GM12864 (cell line): ENCODE measurements at regions not wholly inside any gene's neighbourhood (a gene's known extent, or its start where the extent isn't known, plus 50 kb on each side); places are given as distances from the start of the nearest gene placed in this dataset.

Experiments used
- DNase-seq: peaks from one replicate; pipeline ENCODE4 v3.0.0-alpha.2; 2011; ENCODE audit warnings: low read depth
- H3K4me3 ChIP-seq: 2 replicates; pipeline ENCODE4 v1.5.1; 2011; ENCODE audit warnings: mild to moderate bottlenecking, low read depth, low read length, control low read depth
- TF ChIP-seq, protein P1 (sequence below): IDR thresholded peaks from 2 replicates; pipeline ENCODE4 v1.5.1; 2011; ENCODE audit warnings: low read depth, mild to moderate bottlenecking, moderate library complexity, low read length, control low read depth, inconsistent platforms; ENCODE audit errors: missing control alignments

DNA sequence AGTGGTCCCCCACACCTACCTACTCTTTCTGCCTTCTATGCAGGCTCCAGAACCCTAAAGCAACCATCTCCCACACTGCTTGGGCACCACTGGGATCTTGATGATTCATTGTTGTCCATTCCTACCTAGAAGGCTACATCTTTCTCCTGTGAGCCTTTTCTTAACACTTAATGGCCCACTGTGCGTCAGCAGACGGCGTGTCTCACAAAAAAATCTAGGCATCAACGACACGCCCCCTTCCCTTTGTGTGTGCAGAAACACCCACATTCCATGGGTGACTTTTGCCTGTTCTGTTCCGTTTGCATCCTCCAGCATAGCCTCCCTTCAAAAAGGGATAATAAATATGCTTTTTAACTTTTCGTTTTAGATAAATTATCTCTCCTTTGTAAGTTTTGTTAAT is 99.7 kb upstream of the CYRIA start:
- H3K4me3 ChIP-seq: no peak overlapping the region
- TF ChIP-seq, protein P1, sequence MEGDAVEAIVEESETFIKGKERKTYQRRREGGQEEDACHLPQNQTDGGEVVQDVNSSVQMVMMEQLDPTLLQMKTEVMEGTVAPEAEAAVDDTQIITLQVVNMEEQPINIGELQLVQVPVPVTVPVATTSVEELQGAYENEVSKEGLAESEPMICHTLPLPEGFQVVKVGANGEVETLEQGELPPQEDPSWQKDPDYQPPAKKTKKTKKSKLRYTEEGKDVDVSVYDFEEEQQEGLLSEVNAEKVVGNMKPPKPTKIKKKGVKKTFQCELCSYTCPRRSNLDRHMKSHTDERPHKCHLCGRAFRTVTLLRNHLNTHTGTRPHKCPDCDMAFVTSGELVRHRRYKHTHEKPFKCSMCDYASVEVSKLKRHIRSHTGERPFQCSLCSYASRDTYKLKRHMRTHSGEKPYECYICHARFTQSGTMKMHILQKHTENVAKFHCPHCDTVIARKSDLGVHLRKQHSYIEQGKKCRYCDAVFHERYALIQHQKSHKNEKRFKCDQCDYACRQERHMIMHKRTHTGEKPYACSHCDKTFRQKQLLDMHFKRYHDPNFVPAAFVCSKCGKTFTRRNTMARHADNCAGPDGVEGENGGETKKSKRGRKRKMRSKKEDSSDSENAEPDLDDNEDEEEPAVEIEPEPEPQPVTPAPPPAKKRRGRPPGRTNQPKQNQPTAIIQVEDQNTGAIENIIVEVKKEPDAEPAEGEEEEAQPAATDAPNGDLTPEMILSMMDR: no peak
- DNase-seq: no peak

DNA sequence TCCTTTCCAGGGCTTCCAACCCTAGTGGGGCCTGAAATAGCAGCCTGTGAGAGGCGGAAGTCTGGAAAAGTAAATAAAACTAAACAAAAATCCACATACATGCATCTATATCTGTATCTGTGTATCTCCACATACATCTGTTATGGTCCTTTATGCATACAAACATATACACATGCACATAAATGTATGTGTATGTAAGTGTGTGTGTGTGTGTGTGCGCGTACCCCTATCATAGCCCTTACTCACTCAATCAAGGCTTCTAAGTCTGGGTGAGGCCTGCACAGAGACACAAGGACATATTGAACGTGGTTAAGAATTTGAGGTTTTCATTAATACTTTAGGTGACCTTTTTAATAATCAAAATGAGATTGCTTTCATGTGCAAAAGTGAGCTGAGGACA is 98.9 kb upstream of the CYRIA start:
- TF ChIP-seq, protein P1: no peak
- no peak for DNase-seq
- no peak overlapping the region for H3K4me3 ChIP-seq

DNA sequence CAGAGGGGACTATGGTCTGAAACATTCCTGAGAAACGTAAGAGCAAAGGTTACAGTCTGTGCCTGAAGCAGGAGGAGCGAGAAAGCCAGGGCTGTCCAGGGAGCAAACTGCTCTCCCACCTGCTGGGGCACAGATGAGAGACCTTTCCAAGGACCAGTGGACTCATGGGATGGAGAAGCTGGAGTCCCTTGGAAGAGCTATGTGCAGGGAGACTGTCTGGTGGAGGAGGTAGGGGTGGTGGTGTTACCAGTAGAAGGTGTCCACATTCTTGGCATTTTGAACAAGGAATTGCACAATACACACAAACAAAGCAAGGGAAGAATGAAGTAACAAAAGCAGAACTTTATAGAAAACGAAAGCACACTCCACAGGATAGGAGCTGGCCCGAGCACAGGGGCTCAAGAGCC is 97.9 kb upstream of the CYRIA start:
- TF ChIP-seq, protein P1: no peak
- no peak for DNase-seq
- no peak overlapping the region for H3K4me3 ChIP-seq

DNA sequence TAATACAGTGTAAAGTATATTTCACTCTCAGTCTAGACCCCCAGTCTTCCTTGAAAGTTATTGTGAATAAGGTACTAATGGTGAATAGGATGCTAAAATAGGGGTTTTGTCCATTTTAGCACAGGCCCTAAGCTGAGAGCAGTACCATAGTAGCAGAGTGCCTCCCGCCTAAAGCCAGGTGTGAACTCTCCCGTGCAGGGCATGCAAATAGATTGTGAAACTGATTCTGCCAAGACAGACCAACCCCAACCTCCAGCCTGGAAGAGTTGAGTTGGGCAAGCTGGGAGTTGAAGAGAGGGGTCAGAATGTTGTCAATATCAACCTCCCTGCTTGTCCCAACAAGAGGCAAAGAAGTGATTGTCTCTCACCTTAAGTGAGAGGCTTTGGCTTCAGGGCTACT is 97.4 kb upstream of the CYRIA start:
- TF ChIP-seq, protein P1: no peak
- no peak for DNase-seq
- no peak overlapping the region for H3K4me3 ChIP-seq

DNA sequence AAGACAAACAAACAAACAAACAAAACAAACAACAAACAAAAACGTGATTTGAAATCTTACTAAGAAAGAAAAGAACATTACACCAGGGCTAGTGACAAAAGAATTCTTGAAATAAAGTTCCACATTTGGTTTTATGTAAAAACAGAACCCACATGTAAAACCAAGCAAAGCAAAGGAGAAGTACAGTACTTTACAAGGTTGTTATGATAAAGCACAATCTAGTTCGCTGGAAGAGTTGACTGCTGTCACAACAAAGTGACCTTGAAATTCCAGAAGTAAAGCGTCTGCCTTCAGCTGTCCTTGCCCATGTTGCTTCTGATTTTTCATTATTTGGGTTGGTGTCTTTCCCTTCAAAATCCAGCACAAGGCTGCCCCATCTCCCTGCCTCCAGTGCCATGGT is 94.8 kb upstream of the CYRIA start:
- H3K4me3 ChIP-seq: no peak overlapping the region
- no peak for DNase-seq
- TF ChIP-seq, protein P1: no peak

DNA sequence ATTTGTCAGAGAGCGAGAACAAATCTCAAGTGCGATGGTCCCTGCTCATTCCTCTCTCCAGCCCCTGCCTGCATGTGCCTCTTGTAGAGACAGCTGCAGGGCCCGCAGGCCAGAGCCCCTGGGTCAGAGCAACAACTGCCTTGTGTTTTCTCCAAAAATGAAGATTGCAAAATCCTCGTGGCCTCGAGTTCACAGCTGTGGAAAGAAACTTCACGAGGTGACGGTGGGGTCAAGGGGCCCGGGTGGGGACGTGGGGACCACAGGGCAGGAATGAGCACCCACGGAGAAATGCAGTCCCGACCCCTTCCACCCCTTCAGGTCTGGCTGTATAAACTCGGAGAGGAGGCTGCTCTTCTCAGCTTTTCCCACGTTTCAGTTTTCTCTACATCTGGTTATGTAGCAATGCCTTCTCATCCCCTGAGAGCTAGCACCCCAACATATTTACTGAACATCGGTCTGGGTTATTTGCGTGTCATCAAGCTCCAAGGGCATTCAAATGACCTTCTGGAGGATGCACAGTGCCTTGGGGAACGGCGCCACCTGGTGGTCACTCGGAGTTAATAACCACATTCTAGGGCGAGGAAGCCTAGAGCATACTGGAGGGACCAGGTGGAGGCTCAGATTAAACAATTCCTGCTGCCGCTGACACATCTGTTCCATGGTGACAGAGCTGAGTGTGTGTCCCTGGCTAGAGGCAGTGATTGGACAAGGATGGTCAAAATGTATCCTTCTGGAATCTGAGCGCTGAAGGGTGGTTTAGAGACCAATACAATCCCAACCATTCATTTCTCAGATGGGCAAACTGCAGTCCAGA is 91.4 kb upstream of the CYRIA start:
- DNase-seq: peak; percentile 44
- H3K4me3 ChIP-seq: no peak overlapping the region

More for the DNA sequence above, 91.4 kb upstream of the CYRIA start:
- TF ChIP-seq, protein P1: peak; percentile 77
